ENCODE measurements at regions not wholly inside any gene's neighbourhood (a gene's known extent, or its start where the extent isn't known, plus 50 kb on each side); places are given as distances from the start of the nearest gene placed in this dataset.

GRCh38 chr15:93565201-93565600 is 476.2 kb upstream of the RGMA start:
- Histone ChIP-seq H3K27me3 (no peaks in the 10 kb centered on the region), H3K4me3 (no peak overlapping the region), H3K36me3 (no peaks in the 10 kb centered on the region), H3K9me3 (no peaks in the 10 kb centered on the region), H3K4me1 (peaks cover 0 to 4% (median 0%) of the 10 kb centered on the region in 4 donors), H3K27ac (no peak overlapping the region)
- 53 to 57% methylated on average over 4 of the region's 4 CpGs for WGBS, 2 donors
- DNase-seq (ENCODE audit: low spot score in 2 of 2) = no peak
- no peak for TF ChIP-seq POLR2A (IDR thresholded peaks at IDR 0.05)
- no peak for TF ChIP-seq EP300 (IDR thresholded peaks at IDR 0.05)
- TF ChIP-seq, protein P1, sequence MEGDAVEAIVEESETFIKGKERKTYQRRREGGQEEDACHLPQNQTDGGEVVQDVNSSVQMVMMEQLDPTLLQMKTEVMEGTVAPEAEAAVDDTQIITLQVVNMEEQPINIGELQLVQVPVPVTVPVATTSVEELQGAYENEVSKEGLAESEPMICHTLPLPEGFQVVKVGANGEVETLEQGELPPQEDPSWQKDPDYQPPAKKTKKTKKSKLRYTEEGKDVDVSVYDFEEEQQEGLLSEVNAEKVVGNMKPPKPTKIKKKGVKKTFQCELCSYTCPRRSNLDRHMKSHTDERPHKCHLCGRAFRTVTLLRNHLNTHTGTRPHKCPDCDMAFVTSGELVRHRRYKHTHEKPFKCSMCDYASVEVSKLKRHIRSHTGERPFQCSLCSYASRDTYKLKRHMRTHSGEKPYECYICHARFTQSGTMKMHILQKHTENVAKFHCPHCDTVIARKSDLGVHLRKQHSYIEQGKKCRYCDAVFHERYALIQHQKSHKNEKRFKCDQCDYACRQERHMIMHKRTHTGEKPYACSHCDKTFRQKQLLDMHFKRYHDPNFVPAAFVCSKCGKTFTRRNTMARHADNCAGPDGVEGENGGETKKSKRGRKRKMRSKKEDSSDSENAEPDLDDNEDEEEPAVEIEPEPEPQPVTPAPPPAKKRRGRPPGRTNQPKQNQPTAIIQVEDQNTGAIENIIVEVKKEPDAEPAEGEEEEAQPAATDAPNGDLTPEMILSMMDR (IDR thresholded peaks at IDR 0.05) = no peak

- DNase-seq (ENCODE audit: low spot score in 2 of 2) = no peak
- 78 to 82% methylated on average over 8 of the region's 8 CpGs for WGBS, 2 donors
- no peaks in the 10 kb centered on the region for H3K27me3 ChIP-seq
- TF ChIP-seq, protein P1 (IDR thresholded peaks at IDR 0.05) = no peak
- TF ChIP-seq EP300 (IDR thresholded peaks at IDR 0.05) (no peak), POLR2A (IDR thresholded peaks at IDR 0.05) (no peak)
- H3K4me1 ChIP-seq = peaks cover 0 to 4% (median 0%) of the 10 kb centered on the region in 4 donors
- no peak overlapping the region for H3K27ac ChIP-seq
- no peaks in the 10 kb centered on the region for H3K9me3 ChIP-seq
- no peak overlapping the region for H3K4me3 ChIP-seq
- no peaks in the 10 kb centered on the region for H3K36me3 ChIP-seq
Observed at GRCh38 chr15:93563218-93563617, 474.2 kb upstream of the RGMA start.

DNA sequence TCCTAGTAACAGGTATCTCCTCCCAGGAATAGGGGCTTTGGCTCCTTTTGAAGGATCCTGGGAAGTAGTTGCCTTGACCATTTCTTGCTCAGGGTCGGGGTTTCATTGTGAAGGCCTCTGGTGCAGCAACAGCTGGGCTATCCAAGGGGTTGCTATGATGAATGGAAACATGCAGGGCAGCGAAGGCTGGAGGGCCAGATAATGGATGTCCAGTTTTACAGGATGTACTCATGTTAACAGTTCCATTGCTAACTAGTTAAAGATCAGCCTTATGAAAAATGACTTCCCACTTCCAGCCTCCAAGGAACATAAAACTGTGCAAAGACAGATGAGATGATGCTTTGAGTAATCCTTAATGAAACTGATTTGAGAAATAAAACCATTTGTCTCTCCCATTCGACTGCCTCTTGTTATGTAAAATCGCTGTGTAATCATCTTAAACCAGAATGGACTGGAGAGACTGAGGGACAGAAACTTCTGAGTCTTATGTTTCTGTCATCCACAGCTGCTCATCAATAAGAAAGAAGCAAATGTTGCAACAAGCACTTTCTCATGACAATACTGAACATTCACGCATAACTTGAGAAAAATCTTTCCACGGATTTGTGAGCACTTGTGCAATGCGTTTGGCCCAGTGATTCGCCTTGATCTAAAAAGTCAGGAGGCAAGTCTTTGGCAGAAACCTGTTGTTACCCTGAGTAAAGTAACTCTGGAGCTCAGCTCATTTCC is 473.5 kb upstream of the RGMA start:
- no peaks in the 10 kb centered on the region for H3K27me3 ChIP-seq
- H3K27ac ChIP-seq = no peak overlapping the region
- H3K36me3 ChIP-seq = no peaks in the 10 kb centered on the region
- H3K9me3 ChIP-seq = no peaks in the 10 kb centered on the region
- WGBS, 2 donors = 66 to 70% methylated on average over 8 of the region's 8 CpGs
- no peak overlapping the region for H3K4me3 ChIP-seq
- no peak for DNase-seq (ENCODE audit: low spot score in 2 of 2)
- TF ChIP-seq EP300 (IDR thresholded peaks at IDR 0.05) (peak in 1 of 2 donors; percentile 19), POLR2A (IDR thresholded peaks at IDR 0.05) (no peak)
- TF ChIP-seq, protein P1 (IDR thresholded peaks at IDR 0.05) = no peak
- peaks cover 0 to 4% (median 0%) of the 10 kb centered on the region in 4 donors for H3K4me1 ChIP-seq

GRCh38 chr15:93557696-93558095 is 468.7 kb upstream of the RGMA start:
- Histone ChIP-seq H3K36me3 (no peaks in the 10 kb centered on the region), H3K27me3 (no peaks in the 10 kb centered on the region), H3K27ac (no peak overlapping the region), H3K9me3 (no peaks in the 10 kb centered on the region), H3K4me1 (no peaks in the 10 kb centered on the region), H3K4me3 (no peak overlapping the region)
- 100% methylated on average over 1 of the region's 1 CpG for WGBS, 2 donors
- DNase-seq (ENCODE audit: low spot score in 2 of 2) = no peak
- TF ChIP-seq POLR2A (IDR thresholded peaks at IDR 0.05) (no peak), EP300 (IDR thresholded peaks at IDR 0.05) (no peak)
- TF ChIP-seq, protein P1 (IDR thresholded peaks at IDR 0.05) = no peak

- Histone ChIP-seq H3K4me3 (no peak overlapping the region), H3K36me3 (no peaks in the 10 kb centered on the region)
- WGBS, 2 donors = 56 to 57% methylated on average over 3 of the region's 3 CpGs
Observed at GRCh38 chr15:93553167-93553935, 464.3 kb upstream of the RGMA start.

More at GRCh38 chr15:93553167-93553935, 464.3 kb upstream of the RGMA start:
- DNase-seq (ENCODE audit: low spot score in 2 of 2) = no peak
- Histone ChIP-seq H3K9me3 (no peaks in the 10 kb centered on the region), H3K27me3 (no peaks in the 10 kb centered on the region), H3K4me1 (no peaks in the 10 kb centered on the region), H3K27ac (no peak overlapping the region)
- TF ChIP-seq, protein P1 (IDR thresholded peaks at IDR 0.05) = no peak
- TF ChIP-seq POLR2A (IDR thresholded peaks at IDR 0.05) = no peak
- TF ChIP-seq EP300 (IDR thresholded peaks at IDR 0.05) = no peak

Measured in tibial nerve (tissue), 4 donors.